Left lobe of liver (tissue), 2 donors: ENCODE measurements at regions not wholly inside any gene's neighbourhood (a gene's known extent, or its start where the extent isn't known, plus 50 kb on each side); places are given as distances from the start of the nearest gene placed in this dataset.
A peak's percentile ranks its signal among the peaks of the same experiment; 100 is the strongest.

Experiments used
- ATAC-seq: fragments of 200-7000 bp; cut with Tn5 transposase; one replicate; pipeline ENCODE4 v1.9.1; 2020; ENCODE audit warnings: mild to moderate bottlenecking, moderate library complexity
- DNase-seq: peaks from one replicate; pipeline ENCODE4 v3.0.0-alpha.2; 2020; ENCODE audit warnings: low spot score
- donor health status: DM: no; HTN: no; CAD: no; lungs with moderate emphysema.
- donor health status: DM: no; HTN: yes; CAD: no.

DNA sequence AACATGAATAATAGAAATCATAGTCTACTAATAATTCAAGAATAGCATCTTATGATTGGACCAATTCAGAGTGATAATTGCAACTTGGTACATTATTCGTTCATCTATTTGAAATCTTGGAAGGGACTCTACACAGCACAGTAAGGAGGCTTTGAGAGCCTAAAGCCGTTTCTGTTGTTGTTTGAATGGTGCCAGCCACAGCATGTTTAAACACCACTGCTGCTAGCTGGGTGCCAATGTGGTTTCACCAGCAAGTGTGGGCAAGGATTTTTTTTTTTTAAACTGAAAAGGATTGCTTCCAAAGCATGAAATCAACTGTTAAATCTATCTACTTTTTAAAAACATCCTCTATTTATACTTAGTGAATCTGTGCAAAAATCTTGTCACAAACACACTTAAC lies 253.9 kb upstream of the MAP3K1 start:
- no peak for DNase-seq
- ATAC-seq: no peak

- DNase-seq (no peak), ATAC-seq (no peak)
These were observed 257.1 kb upstream of the MAP3K1 start for GRCh38 chr5:56558131-56558745.

DNA sequence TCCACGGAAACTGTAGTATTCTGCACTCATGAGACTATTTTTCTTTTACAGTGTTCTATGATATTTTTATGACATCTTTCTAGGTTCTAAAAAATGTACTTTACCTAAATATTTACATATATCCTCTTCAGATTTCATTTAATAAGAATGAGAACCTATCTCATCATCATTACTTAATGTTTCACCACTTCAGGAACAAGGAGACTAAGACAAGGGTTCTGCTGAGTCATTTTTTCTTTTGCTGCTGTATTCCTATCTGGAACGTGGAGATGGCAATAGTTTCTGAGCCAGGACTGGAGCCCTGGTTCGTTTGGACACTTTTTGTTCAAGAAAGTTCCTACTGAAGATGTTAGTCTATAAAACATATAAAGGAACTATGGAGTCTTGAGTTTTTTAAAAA lies 258.2 kb upstream of the MAP3K1 start:
- DNase-seq: no peak
- ATAC-seq: no peak

- ATAC-seq (no peak), DNase-seq (no peak)
These were observed 262.6 kb upstream of the MAP3K1 start for GRCh38 chr5:56552612-56553268.

GRCh38 chr5:56550227-56550626 lies 265.1 kb upstream of the MAP3K1 start:
- ATAC-seq: peak; percentile 29
- no peak for DNase-seq

DNA sequence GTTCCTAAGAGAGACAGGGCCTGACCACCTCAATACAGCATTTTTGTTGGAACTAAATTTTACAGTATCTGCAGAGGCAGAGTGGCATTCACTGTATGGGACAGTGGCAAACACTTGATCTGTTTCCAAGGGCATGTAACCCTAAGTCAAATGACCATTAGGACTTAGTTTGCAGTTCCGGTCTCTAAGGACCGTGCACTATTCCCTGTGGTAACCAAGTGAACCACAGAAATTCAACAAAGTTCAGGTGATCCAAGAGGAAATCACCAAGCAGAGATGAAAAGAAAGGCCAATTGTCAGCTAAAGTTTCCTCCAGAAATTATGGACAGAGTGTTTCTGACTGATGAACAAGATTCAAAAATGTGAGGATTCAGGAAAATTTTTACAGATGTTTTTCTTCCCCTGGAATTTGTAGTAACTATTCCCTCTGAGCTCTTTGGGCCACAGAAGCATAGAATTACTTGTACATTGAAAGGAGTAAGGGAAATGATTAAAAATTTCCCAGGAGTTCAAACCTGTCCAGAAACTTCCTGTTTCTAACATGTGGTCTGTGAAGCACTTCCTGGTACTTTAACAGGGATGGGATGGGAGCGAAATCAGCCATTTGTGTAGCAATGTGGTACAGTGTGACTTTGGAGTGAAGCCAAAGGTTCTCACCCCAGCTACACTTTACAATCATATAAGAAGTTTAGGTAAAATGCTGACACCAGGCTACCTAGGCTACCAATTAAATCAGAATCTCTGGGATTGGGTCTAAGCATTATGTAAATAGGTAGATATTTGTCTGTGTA lies 266.1 kb upstream of the MAP3K1 start:
- DNase-seq: no peak

GRCh38 chr5:56545016-56545415 lies 270.3 kb upstream of the MAP3K1 start:
- DNase-seq (peak; percentile 56), ATAC-seq (peak; percentile 89)

More for the DNA sequence above, 266.1 kb upstream of the MAP3K1 start:
- ATAC-seq: no peak

- DNase-seq (no peak), ATAC-seq (no peak)
These were observed 271.6 kb upstream of the MAP3K1 start for GRCh38 chr5:56543441-56544388.

- DNase-seq: no peak
- ATAC-seq: no peak
These were observed 275.1 kb upstream of the MAP3K1 start for GRCh38 chr5:56540266-56540665.

DNA sequence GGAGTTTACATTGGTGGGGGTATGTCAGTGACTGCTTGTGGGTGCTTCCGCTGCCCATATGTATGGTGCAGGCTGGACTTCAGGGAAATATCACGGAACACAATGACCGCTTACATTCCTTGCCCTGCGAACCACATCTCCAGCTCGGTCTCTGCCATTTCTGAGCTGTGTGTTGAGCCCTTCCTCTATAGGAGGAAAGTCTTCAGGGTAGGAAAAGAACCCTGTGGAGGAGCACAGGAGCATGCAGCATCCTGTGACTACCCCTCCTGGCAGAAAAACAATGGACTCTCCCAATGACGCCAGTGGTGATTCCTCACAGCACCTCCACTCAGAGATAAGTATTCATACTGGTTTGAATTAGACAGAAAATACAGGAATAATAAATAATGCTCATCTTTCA lies 276.8 kb upstream of the MAP3K1 start:
- ATAC-seq: no peak
- DNase-seq: no peak

DNA sequence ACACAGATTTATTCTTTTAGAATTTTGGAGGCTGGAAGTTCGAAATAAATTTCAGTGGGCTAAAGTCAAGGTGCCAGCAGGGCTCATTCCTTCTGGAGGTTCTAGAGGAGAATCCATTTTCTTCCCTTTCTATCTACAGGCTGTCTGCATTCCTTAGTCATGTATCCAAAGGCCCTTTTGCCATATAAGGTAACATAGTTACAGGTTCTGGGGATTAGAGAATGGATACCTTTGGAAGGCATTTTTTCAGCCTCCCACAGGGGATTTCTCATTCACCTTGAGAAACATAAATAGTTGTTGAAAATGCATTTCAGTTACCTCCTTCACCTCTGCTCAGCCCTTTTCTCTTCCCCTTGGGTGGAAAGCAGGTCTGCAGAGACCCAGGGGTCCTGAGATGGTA lies 280.0 kb upstream of the MAP3K1 start:
- ATAC-seq: no peak
- no peak for DNase-seq

GRCh38 chr5:56534102-56534829 lies 281.1 kb upstream of the MAP3K1 start:
- DNase-seq (no peak), ATAC-seq (no peak)

DNA sequence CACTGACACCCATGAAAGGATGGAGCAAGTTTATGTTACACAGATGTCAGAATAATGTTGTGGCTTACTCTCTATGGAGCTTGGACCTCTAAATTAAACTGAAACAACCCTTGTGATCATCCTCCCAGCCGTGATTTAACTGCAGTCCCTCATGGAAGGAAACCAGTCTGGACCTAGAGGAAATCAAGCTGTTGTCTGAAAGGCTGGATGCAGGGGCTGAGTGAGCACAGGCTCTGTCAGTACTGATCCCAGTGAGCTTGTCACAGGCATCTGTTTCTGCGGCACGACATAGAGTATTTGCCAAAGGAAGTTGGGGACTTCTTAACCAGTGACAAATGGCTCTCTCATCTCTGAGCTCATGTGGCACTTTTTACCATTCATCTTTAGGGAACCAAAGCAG lies 282.9 kb upstream of the MAP3K1 start:
- ATAC-seq: no peak
- no peak for DNase-seq

DNA sequence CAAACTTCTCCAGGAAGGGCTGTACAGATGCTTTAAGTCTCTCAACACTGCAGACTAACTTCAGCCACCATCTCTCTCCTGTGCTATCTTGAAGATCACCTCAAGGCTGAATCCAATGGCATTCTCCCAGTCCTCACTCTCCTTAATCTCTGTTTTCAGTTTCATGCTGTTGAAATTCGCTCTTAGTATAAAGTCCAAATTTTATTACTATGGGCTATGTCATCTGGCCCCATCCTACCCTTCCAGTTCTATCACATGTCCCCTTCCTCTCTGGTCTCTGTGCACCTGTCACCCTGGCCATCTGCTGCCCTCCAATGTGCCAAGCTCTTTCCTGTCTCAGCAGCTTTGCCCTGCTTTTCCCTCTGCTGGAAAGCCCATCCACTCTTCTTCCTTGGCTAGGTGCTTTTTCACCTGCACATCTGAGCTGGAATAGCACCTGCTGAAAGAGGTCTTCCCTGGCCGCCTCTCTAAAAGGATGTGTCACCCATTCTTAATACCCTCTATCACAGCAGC lies 284.7 kb upstream of the MAP3K1 start:
- no peak for ATAC-seq

DNA sequence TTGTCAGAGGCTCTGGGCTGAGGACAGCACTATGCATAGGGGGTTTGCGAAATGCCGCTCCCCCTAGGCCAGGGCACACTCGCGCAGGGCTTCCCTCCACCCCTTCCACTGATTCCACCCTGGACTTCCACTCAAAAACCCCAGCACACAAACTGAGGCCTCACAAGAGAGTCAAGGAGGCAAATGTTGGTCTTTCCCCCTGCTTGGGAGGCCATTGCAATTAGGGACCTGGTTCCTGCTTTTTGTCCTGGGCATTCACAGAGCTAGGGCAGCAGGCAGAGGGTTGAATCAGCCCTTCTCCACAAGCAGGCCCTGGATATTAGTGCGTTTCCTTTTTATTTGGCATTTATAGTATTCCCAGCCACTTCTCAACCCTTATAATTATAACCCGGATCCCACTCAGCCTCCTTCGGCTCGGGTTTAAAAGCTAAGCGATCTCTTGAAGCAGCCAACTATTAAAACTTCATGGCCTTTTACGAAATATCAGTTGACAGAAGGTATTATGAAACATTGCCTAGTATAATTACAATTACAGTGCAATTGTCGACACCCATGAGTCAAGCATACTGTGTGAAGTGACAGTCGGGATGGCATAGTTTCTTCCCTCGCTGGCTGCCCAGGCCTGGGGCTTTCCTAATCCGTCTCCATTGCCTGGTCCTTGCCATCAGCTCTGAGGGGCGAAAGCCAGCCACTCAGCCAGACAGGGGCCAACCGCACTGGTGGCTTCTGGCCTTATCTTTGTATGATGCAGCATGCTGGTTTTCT lies 285.5 kb upstream of the MAP3K1 start:
- no peak for DNase-seq
- no peak for ATAC-seq

More for the DNA sequence above, 284.7 kb upstream of the MAP3K1 start:
- DNase-seq: no peak

DNA sequence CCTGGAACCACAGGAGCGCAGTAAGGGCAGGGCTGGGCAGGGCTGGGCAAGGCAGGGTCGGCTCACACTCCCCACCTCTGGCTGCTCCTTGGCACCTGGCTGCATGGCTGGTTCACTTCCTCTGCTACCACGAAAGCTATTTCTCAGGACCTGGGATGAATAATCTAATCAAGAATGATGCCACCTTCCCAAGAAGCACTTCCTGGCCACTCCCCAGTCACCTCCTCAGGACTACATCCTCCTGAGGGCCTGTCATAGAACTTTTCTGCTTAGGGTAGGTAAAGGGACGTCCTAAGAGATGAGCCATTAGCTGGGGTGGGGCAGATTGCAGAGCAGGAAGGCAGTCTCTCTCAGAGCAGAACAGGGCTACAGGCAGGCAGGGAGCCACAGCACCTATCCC lies 288.2 kb upstream of the MAP3K1 start:
- ATAC-seq (no peak), DNase-seq (no peak)

DNA sequence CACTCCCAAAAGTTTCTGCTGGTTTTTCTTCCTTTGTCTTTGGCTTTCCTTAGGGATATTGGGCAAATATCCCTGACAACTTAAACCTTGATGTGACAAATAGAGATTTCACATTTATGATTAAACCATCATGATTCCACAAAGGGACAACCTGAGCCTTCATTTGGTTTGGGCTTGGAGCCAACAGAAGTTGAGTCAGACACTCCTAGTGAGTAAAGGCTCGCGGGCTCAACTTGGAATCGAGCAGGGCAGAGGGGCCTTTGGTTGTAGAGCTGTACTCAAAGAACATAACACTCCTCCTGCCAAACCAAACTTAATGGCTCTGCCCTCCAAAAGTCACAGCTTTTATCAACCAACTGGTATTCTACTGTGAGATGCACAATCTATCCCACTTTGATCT lies 290.2 kb upstream of the MAP3K1 start:
- ATAC-seq: no peak
- no peak for DNase-seq

GRCh38 chr5:56523790-56524575 lies 290.9 kb upstream of the ANKRD55 start:
- DNase-seq (no peak), ATAC-seq (peak; percentile 19)

- DNase-seq (peak; percentile 72), ATAC-seq (peak; percentile 97)
These were observed 289.8 kb upstream of the ANKRD55 start for GRCh38 chr5:56522960-56523359.
